Gastroesophageal sphincter (tissue), 3 donors: ENCODE measurements at regions not wholly inside any gene's neighbourhood (a gene's known extent, or its start where the extent isn't known, plus 50 kb on each side); places are given as distances from the start of the nearest gene placed in this dataset.

Experiments
- EP300 ChIP-seq: sonication (generic); formaldehyde crosslinking; IDR thresholded peaks from one replicate; pipeline ENCODE4 v1.6.1; 2017; ENCODE audit warnings: antibody characterized with exemption, mild to moderate bottlenecking
- POLR2A ChIP-seq, 2 donors: fragments of 450-650 bp; IDR thresholded peaks; one replicate each; pipeline ENCODE4 v1.6.1; 2017; ENCODE audit warnings: antibody characterized with exemption in 2 of 2, mild to moderate bottlenecking in 2 of 2, moderate library complexity in 1 of 2
- POLR2AphosphoS5 ChIP-seq: sonication (generic); formaldehyde crosslinking; IDR thresholded peaks from one replicate; pipeline ENCODE4 v1.6.1; 2017; ENCODE audit warnings: antibody characterized with exemption
- TF ChIP-seq, protein P1 (sequence below), 4 experiments: fragments of 200-600 bp in 2 of 4; fragments of 450-650 bp in 2 of 4; sonication (generic) in 1 of 4; IDR thresholded peaks; one replicate each; pipeline ENCODE4 v1.5.1; 2017 to 2019; ENCODE audit warnings: antibody characterized with exemption in 4 of 4, mild to moderate bottlenecking in 2 of 4, moderate library complexity in 2 of 4

DNA sequence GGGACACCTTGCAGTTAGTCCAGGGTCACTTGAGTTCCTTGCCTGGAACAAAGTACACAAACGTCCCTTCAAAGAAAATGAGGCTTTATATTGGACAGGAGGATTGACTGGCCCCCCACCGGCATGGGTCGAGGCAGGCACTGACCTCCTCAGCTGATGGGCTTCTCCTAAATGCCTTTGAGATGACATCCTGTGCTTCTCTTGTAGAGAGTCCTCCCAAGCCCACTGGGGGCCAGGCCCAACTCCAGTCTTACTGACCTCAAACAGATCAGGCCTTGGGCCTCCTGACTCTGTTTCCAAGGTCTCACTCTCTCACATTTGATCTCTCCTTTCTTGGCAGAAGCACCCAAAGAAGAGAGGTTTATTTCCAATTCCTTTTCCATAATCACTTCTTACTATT lies 516.1 kb downstream of the MCTP2 start:
- TF ChIP-seq, protein P1, sequence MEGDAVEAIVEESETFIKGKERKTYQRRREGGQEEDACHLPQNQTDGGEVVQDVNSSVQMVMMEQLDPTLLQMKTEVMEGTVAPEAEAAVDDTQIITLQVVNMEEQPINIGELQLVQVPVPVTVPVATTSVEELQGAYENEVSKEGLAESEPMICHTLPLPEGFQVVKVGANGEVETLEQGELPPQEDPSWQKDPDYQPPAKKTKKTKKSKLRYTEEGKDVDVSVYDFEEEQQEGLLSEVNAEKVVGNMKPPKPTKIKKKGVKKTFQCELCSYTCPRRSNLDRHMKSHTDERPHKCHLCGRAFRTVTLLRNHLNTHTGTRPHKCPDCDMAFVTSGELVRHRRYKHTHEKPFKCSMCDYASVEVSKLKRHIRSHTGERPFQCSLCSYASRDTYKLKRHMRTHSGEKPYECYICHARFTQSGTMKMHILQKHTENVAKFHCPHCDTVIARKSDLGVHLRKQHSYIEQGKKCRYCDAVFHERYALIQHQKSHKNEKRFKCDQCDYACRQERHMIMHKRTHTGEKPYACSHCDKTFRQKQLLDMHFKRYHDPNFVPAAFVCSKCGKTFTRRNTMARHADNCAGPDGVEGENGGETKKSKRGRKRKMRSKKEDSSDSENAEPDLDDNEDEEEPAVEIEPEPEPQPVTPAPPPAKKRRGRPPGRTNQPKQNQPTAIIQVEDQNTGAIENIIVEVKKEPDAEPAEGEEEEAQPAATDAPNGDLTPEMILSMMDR (IDR thresholded peaks at IDR 0.05) = no peak
- TF ChIP-seq POLR2A (IDR thresholded peaks at IDR 0.05) = no peak
- no peak for TF ChIP-seq EP300
- no peak for TF ChIP-seq POLR2AphosphoS5
